SHP77 (cell line): ENCODE measurements at regions not wholly inside any gene's neighbourhood (a gene's known extent, or its start where the extent isn't known, plus 50 kb on each side); places are given as distances from the start of the nearest gene placed in this dataset.

ENCODE experiments used
- DNase-seq, 2 experiments: peaks; one replicate each; lab custom pipeline; 2025; lab: John Stamatoyannopoulos, UW

DNA sequence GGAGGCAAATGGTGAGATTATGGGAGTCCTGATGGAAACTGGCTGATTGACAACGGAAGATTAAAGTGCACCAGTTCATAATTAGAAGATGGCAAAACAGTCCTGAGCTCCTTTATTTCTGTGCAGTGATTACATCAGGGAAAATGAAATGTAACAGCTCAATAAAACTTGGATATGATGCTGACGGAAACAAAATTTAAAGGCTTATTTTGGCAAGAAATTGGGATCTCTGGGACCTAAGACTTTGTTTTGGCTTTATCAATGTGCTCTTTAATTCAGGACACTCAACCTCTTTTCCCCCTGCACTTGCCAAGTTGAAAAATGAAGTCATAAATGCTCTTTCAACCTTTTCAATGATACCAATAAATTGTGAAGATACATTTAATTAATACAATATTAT, 226.8 kb downstream of the C6orf118 start:
- DNase-seq: no peak

DNA sequence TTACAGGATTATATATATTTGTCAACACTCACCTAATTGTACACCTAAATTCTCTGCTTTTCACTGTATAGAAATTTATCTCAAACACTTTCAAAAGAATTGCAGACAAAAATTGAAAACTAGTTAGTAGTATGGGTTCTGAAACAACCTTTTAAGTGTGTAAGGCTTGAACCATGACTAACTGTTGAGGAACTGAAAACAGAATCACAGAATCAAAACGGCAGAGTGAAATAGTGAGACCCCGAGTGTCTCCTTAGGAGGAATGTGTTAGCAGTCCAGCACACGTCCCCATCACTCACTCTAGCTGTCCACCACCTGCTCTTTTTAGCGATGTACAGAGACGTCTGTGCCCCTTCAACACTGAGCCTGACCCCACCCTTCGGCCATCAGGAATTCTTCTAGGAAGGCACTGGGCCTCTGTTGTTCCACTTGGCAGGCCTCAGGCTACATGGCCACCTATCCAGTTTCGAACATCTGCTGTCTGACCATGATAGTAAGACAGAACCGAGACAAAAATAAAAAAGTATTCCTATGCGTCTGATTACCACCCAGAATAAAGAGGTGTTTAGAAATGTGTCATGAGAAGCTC, 227.4 kb downstream of the C6orf118 start:
- no peak for DNase-seq

DNA sequence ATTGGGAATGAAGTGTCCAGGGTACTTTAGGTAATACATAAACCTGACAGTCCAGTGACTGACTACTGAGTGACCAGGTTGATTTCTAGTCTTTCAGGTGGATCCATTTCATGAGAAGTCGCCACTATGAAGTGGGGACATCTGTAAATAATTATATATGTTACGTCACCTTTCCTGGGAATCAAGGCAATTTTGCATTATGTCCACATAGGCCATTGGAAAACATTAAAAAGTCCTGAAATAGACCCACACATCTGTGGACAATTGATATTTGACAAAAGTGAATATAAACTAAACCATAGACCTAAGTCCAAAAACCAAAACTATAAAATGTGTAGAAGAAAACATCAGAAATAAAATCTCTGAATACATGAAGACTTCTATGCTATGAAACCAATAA, 231.5 kb downstream of the C6orf118 start:
- no peak for DNase-seq

DNA sequence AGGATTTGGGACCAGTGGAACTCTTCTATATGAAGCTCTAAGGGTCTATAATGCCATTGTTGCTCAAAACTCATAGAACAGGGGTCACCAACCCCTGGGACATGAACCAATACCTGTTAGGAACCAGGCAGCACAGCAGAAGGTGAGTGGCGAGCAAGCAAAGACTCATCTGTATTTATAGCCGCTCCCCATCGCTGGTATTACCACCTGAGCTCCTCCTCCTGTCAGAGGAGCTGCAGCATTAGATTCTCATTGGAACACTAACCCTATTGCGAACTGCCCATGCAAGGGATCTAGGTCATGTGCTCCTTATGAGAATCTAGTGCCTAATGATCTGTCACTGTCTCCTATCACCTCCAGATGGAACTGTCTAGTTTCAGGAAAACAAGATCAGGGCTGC, 237.5 kb downstream of the C6orf118 start:
- no peak for DNase-seq

DNA sequence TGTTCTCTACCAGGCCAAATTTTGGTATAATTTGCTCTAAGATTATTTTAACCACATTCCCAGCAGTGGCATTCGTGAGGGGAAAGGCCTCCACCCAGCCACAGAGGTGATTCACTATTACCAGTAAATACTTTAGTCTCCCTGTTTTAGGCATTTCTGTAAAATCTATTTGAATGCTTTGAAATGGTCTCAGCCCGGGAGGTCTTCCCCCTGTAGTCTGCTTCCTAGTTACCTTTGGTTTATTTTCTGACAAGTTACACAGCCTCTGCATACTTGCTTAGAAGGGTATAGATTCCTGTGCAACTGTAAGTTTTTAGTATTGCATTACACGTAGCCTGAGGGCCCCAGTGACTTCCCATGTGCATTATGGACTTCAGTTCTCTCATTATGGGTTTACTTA, 248.7 kb downstream of the C6orf118 start:
- DNase-seq: no peak

DNA sequence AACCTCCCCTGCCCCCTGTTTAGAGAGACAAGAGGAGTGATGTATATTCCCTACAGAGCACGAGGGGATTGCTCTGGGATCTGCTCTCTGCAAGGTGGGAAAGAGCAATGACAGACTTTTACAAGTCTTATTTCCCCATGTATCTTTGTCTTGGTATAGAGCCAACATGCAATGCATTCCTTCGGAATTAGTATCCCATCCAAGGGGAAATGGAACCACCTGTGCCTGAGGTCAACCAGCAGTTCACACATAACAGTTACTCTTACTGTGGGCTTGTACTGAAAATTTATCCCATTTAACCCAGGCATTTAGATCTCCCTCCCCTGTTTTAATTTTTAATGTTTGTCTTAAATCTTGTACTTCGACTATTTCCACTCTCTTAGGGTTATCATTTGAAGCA, 250.4 kb downstream of the C6orf118 start:
- no peak for DNase-seq

DNA sequence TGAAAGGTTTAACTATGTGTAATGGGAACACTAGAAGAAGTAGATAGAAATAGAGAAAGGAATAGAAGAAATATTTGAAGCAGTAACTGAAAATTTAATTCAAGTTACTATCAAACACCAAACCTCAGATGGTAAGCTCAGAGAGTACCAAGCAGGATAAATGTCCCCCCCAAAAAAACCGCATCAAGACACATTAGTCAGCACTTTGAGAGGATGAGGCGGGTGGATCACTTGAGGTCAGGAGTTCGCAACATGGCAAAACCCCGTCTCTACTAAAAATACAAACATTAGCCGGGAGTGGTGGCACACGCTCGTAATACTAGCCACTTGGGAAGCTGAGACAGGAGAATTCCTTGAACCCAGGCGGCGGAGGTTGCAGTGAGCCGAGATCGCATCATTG, 253.1 kb downstream of the C6orf118 start:
- no peak for DNase-seq

DNA sequence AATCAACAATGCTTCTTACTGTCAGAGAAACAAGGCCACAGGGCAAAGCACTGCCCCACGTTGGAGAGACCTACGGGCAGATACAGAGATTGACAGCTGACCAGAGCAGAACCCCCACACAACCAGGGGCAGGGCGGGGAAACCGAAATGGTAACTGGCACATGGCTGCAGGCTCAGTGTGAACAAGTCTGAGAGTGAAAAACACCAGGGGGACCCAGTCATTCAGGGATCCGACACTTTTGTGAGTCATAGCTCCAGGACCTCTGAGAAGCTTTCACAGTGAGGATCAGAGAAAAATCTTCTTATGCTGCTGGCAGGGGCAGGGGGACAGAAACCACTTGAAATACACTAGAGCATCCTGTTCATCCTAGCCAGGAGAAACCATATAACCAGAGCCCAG, 254.2 kb downstream of the C6orf118 start:
- no peak for DNase-seq

DNA sequence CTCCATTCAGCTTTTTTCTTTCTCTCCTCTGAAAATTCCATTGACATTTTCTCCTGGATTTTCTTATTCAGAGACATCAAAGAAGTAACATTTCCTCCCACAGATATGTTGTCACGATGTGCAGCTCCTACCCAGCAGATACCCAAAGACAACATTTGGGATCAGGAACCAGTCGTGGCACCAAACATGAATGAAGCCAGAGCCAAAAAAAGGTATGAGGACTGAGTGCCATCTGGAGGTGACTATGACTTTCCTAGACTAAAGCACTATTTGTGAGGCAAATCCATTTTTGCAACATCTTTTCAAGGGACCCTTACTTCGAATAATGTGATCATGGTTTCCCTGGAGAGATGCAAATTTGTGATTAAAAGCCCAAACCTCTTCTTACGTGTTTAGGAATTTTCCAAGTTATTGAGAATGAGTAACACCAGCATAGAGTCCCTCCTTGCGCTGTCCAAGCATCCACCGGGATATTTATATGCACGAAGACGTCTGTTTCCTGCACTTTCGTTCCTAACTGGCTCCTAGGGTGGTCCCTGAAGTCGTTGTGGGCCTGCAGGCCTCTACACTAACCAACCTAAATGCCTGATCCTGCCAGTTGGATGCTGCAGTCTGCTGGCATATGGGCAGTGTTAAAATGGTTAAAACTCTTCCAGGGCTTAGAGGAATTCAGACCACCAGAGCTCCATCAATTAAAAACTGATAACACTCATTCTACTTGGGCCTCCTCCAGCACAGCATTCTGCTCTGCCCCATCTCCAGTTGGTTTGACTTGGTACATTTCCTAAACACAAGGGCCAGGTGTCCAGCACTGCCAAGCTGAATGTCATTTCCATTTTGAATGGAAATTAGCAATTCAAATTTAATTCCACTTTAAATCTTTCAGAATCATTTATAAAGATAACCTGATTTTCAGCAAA, 256.6 kb downstream of the C6orf118 start:
- DNase-seq: no peak

DNA sequence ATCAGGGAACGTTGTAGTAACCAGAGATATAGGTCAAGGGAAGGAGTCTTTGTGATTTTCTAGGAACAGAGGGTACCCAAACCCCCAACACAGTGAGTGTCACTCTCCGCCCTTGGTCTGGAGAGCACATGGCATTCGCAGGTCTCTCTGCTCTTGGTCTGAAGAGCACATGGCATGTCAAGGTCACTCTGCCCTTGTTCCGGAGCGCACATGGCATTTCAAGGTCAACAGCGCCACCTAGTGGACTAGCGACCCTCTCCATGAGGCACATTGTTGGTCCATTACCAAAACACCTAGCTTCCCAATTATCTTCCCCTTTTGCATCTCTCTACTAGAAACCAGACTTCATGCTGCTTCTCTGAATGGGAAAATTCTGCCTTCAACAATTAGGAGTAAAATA, 260.0 kb downstream of the C6orf118 start:
- peak; percentile 39 to 59 for DNase-seq

DNA sequence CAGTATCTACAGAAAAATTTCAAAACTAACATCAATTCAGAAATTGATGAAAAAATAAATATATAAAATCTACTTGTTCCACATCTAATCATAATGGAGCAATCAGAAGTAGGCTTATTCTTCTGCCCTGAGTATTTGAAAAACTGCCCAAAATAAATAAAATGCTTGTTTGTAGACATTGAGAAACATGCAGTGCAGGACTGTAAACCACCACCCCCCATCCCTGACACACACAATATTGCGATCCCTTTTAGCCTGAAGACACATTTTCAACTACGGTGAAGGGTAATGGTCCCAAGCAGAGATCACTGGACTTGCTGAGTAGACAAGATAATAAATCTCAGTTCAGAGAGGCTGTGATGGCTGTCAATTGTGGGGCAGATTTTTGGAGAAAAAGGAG, 261.5 kb downstream of the C6orf118 start:
- DNase-seq: no peak

DNA sequence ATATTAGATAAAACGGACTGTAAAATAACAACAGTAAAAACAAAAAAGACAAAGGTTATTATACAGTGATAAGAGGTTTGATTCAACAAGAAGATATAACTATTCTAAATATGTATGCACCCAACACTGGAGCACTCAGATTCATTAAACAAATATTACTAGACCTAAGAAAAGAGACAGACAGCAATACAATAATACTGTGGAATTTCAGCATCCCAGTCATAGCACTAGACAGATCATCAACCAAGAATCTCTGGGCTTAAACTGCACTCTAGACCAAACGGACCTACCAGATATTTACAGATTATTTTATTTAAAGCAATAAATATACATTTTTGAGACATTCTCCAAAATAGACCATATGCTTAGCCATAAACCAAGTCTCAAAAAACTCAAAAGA, 263.8 kb downstream of the C6orf118 start:
- no peak for DNase-seq

DNA sequence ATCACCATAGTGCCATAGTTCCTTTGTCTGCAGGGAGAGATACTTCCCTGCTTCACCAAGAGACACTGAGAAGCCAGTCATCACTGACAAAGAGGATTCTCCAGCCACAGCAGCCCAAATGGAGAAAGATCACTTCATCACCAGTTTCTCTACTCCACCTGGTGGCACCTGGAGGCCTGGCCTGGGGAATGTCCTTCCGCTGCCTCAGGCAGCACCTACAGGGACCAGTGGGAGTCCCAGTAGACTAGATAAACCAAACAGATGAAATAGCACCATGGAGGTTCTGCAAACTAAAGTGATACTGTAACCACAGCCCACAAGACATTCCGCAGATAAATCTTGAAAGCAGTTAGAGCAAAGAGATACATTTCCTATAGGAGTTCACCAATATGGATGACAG, 266.5 kb downstream of the C6orf118 start:
- DNase-seq: no peak

DNA sequence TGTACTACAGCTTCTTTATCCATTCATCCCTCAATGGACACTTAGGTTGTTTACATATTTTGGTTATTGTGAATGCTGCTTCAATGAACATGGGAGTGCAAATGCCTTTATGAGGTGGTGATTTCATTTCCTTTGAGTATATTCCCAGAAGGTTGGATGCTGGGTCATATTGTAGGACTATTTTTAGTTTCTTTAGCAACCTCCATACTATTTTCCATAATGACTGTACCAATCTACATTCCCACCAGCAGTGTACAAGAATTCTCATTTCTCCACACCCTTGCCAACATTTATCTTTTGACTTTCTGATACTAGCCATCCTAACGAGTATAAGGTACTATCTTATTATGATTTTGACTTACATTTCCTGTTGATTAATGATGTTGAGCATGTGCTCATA, 269.0 kb downstream of the C6orf118 start:
- no peak for DNase-seq

DNA sequence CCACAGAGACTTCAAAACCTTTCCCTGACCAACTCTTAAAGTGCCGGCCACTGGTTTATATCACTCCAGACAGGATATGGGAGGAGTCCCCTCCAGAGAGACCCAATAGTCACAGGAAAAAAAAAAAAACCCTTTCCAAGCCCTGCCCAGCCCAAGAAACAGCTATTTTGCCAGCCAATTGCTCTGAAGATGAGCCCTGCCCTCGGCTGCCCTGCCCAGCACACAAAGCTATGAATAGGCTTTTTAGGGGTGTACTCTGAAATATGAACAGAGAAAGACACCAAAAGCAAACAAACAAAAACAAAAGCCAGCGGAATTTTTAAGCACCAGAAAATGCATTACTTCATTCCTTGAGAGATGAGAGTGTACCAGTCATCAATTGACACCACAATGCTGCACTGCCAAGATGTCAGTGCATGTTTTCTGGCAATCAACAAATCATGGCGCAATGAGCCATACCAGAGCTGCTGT, 275.1 kb downstream of the C6orf118 start:
- no peak for DNase-seq

DNA sequence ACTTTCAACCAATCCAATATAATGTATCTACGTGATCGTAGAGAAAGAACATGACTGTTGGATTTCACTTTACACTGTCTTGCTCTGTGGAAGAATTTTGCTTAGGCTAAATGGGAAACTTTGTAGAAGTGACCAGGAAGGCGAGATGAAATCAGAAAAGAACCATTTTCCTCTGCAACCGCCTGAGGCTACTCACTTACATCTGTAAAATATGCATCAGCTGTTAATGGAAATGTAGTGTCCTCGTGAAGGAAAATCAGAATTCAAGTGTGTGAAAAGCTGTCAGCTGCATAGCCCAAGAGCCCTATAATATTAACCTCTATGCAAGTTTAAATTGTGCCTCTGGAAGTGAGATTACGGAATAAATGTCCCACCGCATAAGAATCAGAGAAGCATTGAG, 277.9 kb downstream of the C6orf118 start:
- DNase-seq: no peak

DNA sequence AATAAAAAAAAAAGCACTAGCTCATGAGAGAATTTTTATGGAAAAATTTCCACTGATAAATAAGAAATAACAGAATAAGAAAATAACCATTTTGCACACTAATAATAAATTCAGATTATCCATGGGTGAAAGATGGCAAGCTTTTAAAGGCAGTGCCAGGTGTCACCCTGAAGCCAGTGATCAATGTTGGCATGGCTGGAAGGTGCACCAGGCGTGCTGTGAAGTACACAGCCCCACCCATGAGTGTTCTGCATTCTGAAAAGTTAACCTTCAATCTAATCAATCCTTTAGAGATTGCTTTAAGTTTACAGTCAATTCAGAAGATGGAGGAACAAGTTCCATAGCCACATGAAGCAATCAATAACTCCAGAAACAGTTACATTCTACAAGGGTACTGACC, 284.4 kb downstream of the C6orf118 start:
- DNase-seq: no peak

DNA sequence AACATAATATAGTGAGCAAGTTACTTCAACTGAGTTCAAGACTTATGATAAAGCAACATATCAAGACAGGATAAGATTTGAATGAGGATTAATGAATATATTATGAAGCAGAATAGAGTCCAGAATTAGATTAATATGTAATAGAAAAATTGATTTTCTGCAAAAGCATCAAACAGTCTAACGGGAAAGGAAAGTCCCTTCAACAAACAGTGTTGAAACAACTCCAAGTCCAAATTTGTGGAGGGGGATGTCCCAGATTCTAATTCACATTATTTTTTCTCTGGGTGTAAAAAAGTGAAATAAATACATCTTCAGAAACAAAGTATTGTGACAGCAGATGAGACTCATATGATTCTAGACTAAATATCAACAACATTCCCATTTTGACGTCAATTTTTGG, 289.7 kb downstream of the C6orf118 start:
- no peak for DNase-seq

DNA sequence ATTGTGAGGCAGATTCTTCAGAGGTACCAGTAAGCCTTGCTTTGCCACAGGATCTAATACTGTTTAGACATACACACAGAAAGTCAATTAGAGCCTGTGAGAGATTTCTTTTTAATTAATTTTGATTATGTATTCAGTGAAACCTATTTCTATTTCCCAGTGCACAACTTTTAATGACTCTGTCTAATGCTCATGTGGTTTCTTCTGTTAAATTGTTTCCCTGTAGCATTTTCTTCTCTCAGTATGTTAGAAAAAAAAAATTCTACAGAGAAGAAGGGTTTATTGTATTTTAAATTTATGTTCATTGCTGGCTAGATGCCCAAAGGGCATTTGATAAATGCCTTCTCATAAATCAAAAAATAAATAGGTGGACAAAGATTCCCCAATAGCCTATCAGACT, 293.7 kb downstream of the C6orf118 start:
- no peak for DNase-seq

DNA sequence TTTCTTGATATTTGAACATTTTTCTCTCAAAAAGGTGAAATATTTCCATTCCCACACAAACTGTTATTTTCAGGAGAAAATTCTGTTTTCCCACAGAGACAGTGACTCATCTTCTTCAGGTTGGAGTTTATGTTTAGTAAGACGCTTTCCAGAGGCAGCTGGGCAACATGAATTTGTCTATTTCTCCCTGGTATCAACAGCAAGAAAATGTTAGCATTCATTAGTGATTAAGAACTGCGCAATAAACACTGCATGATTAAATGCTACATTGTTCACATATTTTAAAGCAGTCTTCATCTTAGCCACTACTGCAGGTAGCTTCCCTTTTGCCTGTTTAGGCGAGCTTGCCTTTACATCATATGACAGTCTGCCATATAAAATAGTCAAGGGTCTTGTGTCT, 295.7 kb downstream of the C6orf118 start:
- no peak for DNase-seq

DNA sequence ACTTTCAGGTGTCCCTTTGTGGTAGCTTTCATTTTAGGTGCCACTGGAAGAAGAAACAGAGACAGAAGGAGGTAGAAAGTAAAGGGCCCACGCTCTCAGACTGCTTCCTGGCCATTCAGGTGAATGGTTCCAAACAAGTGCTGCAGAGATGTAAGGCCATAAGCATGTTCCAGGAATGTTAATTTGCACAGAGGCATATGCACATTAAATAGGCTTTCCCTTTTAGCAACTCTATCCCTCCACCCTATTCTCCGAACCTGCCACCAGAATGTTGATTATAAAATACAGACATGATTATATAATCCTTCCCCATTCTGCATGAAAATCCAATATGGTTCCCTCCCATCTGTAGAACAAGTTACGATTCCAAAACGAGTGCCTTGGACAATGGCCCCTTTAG, 297.2 kb downstream of the C6orf118 start:
- no peak for DNase-seq

DNA sequence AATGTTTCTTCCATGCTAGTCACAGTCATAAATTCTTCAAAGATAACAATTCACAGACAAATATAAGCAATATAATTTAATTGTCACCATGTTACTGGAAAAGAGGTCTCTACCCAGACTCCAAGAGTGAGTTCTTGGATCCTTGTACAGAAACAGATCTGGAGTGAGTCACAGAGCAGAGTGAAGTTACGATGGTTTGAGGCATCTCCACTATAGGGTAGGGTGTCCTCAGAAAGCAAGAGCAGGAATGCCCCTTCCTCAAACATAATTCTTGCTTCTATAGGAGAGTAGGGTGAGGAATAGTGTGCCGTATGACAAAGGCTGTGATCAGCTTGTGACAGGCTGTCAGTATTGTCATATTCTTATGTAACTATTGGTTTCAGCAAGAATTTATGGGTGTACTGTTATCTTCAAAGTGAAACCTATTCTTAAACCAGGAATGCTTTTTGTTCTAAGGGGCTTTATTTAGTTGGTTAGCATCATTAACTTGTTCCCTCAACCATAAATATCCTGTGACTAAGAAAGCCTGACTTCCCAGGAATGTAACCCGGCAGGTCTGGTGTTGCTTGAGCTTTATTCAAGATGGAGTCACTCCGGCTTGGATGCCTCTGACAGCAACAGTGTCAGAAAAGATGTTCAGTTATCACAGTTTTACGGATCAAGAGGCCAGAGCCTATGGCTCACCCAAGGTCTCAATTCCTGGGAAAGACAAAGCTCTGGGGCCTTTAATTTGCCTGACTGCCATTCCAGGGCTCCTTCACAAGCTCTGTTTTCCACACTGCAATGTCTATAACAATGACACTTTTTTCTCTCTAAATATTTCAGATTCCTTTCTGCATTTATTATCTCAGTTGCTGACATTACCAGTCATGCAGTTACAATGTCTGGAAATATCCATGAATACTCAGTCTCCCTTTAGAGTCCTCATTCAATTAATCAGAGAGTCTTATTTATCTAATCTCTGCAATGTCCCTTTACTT, 298.6 kb downstream of the C6orf118 start:
- DNase-seq: no peak
